Neural cell (in vitro differentiated cells): ENCODE measurements at regions not wholly inside any gene's neighbourhood (a gene's known extent, or its start where the extent isn't known, plus 50 kb on each side); places are given as distances from the start of the nearest gene placed in this dataset.

ENCODE experiments used
- CTCF ChIP-seq: fragments of 450-650 bp; IDR thresholded peaks from 2 replicates; pipeline ENCODE4 v1.5.1; 2014; ENCODE audit warnings: antibody characterized with exemption, mild to moderate bottlenecking, moderate library complexity; ENCODE audit not compliant: poor library complexity, severe bottlenecking
- EP300 ChIP-seq: fragments of 450-650 bp; conservative IDR thresholded peaks from 2 replicates; pipeline ENCODE4 v1.6.1; 2014; ENCODE audit warnings: antibody characterized with exemption, mild to moderate bottlenecking, moderate library complexity; ENCODE audit not compliant: poor library complexity, severe bottlenecking

GRCh38 chr2:111716905-111717775, 166.9 kb downstream of the ANAPC1 start:
- TF ChIP-seq CTCF (no peak), EP300 (no peak)
